Adrenal gland (tissue), 9 donors: ENCODE measurements at regions not wholly inside any gene's neighbourhood (a gene's known extent, or its start where the extent isn't known, plus 50 kb on each side); places are given as distances from the start of the nearest gene placed in this dataset.

Experiments
- DNase-seq, 7 donors: peaks; one replicate each; pipeline ENCODE4 v3.0.0-alpha.2; 2019 to 2020
- H3K27ac ChIP-seq, 5 donors: fragments of 200-600 bp; sonication (generic) in 4 of 5; 1 replicate in 3 of 5; 2 replicates in 2 of 5; pipeline versions ENCODE4 v1.5.1 to v1.8.0; 2016 to 2020; ENCODE audit warnings: mild to moderate bottlenecking in 1 of 5
- H3K27me3 ChIP-seq: fragments of 200-600 bp; 2 replicates; pipeline ENCODE4 v1.8.0; 2021
- H3K36me3 ChIP-seq, 2 donors: fragments of 200-600 bp; replicated peaks in 1 of 2; 1 replicate in 1 of 2; 2 replicates in 1 of 2; pipeline versions ENCODE4 v1.5.1 to v1.8.0; 2018 to 2022
- H3K4me1 ChIP-seq, 2 donors: fragments of 200-600 bp; replicated peaks in 1 of 2; 1 replicate in 1 of 2; 2 replicates in 1 of 2; pipeline versions ENCODE4 v1.5.1 to v1.8.0; 2018 to 2021
- H3K4me3 ChIP-seq, 4 donors: fragments of 200-600 bp; sonication (generic) in 3 of 4; one replicate each; pipeline ENCODE4 v1.5.1; 2016 to 2018
- H3K9me3 ChIP-seq, 3 donors: fragments of 200-600 bp; sonication (generic) in 1 of 3; replicated peaks in 1 of 3; 1 replicate in 2 of 3; 2 replicates in 1 of 3; pipeline versions ENCODE4 v1.5.1 to v1.8.0; 2016 to 2021
- CTCF ChIP-seq, 6 experiments: fragments of 450-650 bp in 4 of 6; fragments of 200-600 bp in 2 of 6; sonication (generic) in 1 of 6; IDR thresholded peaks; 1 replicate in 5 of 6; 2 replicates in 1 of 6; pipeline versions ENCODE4 v1.5.1 to v1.8.0; 2016 to 2021; ENCODE audit warnings: antibody characterized with exemption in 6 of 6, mild to moderate bottlenecking in 2 of 6, moderate library complexity in 1 of 6
- POLR2A ChIP-seq, 2 donors: fragments of 450-650 bp; IDR thresholded peaks; one replicate each; pipeline ENCODE4 v1.6.1; 2017; ENCODE audit warnings: antibody characterized with exemption in 2 of 2, mild to moderate bottlenecking in 2 of 2, moderate library complexity in 1 of 2
- WGBS, 4 donors: extraction: QIAGEN DNeasy Blood & Tissue Kit in 2 of 4; methylation state at CpG; one replicate each; pipeline versions ENCODE4 v1.1.5 to v1.1.7; 2013 to 2017; 5-methylcytosine and 5-hydroxymethylcytosine counted together
- intact Hi-C, 2 donors: fragments of 100-400 bp; cut with DNase I; formaldehyde crosslinking; loops; one replicate each; pipeline versions ENCODE4 v1.14.1 to v1.15.0; 2022 to 2023
- donor health status: healthy with polysubstance abuse.
- donor health status: Bipolar disorder and iron deficiency.
- donor health status: DM: yes; HTN: yes; CAD: no.
- donor health status: DM: no; HTN: no; CAD: no.
- donor health status: DM: no; HTN: no; CAD: no.

DNA sequence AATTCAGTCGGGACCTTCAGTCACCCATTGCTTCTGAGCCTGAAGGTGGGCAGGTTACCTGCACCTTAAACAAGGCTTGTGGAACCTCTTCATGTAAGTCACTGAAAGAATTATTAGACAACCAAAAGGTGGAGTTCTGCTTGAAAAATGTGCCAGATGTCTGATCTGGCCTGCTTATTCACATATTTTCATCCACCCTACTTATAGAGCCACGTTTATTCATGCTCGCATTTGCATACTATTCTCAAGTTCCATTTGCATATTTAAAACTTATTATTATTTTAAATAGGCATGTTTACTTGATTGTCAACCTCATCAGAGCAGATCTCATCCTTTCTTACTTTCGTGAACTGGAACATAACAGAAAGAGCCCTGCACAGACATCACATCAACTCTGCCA, 140.0 kb upstream of the NABP1 start:
- no peak for TF ChIP-seq POLR2A (IDR thresholded peaks at IDR 0.05)
- no peak for TF ChIP-seq CTCF (IDR thresholded peaks at IDR 0.05)
- Histone ChIP-seq H3K4me1 (no peaks in the 10 kb centered on the region), H3K4me3 (no peak overlapping the region), H3K36me3 (no peaks in the 10 kb centered on the region), H3K27me3 (no peaks in the 10 kb centered on the region), H3K27ac (no peak overlapping the region), H3K9me3 (no peaks in the 10 kb centered on the region)
- intact Hi-C loops, result no loop called here
- WGBS, 4 donors, result 80 to 90% (median 84%) methylated on average over 4 of the region's 4 CpGs
- no peak for DNase-seq

- Histone ChIP-seq H3K27ac (no peak overlapping the region), H3K9me3 (no peaks in the 10 kb centered on the region), H3K36me3 (no peaks in the 10 kb centered on the region), H3K4me3 (no peak overlapping the region), H3K4me1 (no peaks in the 10 kb centered on the region), H3K27me3 (no peaks in the 10 kb centered on the region)
- WGBS, 4 donors, result 72 to 80% (median 73%) methylated on average over 7 of the region's 7 CpGs
- TF ChIP-seq CTCF (IDR thresholded peaks at IDR 0.05) (no peak), POLR2A (IDR thresholded peaks at IDR 0.05) (no peak)
- no peak for DNase-seq
- intact Hi-C loops, result no loop called here
These were observed 139.5 kb upstream of the NABP1 start for GRCh38 chr2:191538334-191538903.

- 13 to 24% (median 21%) methylated on average over 2 of the region's 2 CpGs for WGBS, 4 donors
- Histone ChIP-seq H3K4me1 (no peaks in the 10 kb centered on the region), H3K36me3 (no peaks in the 10 kb centered on the region), H3K27me3 (no peaks in the 10 kb centered on the region), H3K9me3 (no peaks in the 10 kb centered on the region), H3K27ac (no peak overlapping the region), H3K4me3 (no peak overlapping the region)
- intact Hi-C loops, result no loop called here
- peak in 2 of 7 donors; percentile 20 to 29 for DNase-seq
- TF ChIP-seq CTCF (IDR thresholded peaks at IDR 0.05), result peak in 4 of 6 experiments; percentile 32 to 45 (median 38)
- TF ChIP-seq POLR2A (IDR thresholded peaks at IDR 0.05), result no peak
These were observed 138.9 kb upstream of the NABP1 start for GRCh38 chr2:191539068-191539467.

DNA sequence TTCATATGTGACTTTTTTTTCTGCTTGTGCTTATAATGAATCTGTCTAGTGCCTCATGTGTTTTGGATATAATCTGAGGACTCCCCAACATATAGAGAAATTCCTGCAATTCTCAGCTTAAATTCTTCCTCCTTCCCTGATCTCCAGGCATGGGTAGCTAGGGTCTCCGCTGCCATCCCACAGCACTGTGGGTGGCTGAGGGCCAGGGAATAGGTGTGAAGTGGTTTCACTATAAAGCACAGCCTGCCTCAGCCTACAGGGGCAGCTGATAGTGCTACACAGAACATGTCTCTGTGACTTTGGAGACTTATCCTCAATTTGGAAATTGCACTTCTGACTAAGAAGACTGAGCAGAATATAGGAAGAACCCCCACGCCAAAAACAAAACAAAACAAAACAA, 137.3 kb upstream of the NABP1 start:
- Histone ChIP-seq H3K4me1 (no peaks in the 10 kb centered on the region), H3K27me3 (no peaks in the 10 kb centered on the region), H3K4me3 (no peak overlapping the region), H3K36me3 (no peaks in the 10 kb centered on the region), H3K9me3 (no peaks in the 10 kb centered on the region), H3K27ac (no peak overlapping the region)
- intact Hi-C loops, result no loop called here
- TF ChIP-seq POLR2A (IDR thresholded peaks at IDR 0.05) (no peak), CTCF (IDR thresholded peaks at IDR 0.05) (no peak)
- WGBS, 4 donors, result 88 to 97% (median 95%) methylated on average over 2 of the region's 2 CpGs
- no peak for DNase-seq
